HG02588 (cell line): ENCODE measurements at regions not wholly inside any gene's neighbourhood (a gene's known extent, or its start where the extent isn't known, plus 50 kb on each side); places are given as distances from the start of the nearest gene placed in this dataset.

Experiments used
- ATAC-seq: cut with Tn5 transposase; IDR thresholded peaks from one replicate; pipeline ENCODE4 v1.9.1; 2021; ENCODE audit warnings: mild to moderate bottlenecking, moderate library complexity; ENCODE audit not compliant: unreplicated experiment

DNA sequence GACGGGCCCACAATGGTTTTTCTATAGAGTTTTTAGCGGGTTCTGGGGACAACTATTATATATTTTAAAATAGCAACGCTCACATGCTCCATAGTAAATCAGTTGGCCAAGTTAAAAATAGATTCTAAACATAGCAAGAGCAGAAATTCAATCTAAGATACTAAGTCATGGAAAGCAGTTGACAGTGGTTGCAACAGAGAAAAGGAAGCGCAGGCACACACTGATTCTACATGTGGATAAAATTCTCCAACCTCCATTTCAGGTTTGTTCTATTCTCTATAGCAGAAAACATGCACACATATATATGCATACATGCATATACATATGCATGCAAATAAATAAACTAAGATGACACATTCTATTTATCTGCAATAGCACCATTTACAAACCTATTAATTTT is 89.6 kb upstream of the HNRNPU start:
- ATAC-seq: no peak

DNA sequence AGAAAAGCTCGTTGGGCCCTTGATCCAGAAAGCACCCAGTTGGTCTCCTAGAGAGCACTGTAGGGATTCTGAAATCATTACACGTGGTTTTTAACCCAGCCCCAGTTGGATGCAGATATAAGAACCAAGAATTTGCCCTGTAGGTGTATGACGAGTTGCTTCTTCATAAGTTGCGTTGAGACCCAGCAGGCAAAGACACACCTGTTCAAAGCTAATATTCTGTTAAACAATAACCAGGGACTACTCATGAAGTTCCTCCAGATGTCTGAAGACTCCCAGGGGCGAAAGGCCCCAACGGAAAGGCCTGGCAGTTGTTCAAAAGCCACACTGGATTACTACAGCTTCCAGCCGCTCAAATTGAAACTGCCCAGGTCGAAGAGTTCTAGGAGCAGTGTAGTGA is 88.6 kb upstream of the HNRNPU start:
- ATAC-seq: peak; percentile 94

DNA sequence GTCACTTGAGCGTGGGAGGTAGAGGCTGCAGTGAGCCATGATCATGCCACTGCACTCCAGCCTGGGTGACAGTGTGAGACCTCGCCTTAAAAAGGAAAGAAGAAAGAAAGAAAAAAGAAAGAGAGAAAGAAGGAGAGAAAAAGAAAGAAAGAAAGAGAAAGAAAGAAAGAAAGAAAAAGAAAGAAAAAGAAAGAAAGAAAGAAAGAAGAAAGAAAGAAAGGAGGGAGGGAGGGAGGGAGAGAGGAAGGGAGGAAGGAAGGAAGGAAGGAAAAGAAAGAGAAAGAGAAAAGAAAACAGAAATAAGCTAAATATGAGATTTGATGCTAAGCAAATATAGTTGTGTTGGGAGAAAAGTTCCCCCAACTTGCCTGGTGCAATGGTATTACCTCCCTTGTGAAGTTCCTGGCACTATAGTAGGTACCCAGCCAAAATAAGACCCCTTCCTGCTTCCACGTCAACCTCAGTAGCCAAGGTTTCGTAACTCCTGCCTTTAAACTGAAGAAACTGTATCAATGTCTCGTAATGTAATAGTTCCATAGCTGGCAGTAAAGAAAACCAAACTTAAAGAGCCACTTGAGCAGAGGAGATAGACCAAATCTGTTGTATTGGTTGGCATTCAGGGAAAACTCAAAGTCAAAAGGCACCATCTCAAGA is 88.1 kb upstream of the HNRNPU start:
- no peak for ATAC-seq

DNA sequence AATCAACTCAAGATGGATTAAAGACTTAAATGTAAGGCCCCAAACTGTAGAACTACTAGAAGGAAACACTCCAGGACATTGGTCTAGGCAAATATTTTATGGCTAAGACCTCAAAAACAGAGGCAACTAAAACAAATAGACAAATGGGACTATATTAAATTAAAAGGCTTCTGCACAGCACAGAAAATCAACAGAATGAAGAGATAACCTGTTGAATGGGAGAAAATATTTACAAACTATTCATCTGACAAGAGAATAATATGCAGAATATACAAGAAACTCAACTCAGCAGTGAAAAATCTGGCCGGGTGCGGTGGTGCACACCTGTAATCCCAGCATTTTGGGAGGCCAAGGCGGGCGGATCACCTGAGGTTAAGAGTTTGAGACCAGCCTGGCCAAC is 84.1 kb upstream of the HNRNPU start:
- no peak for ATAC-seq

DNA sequence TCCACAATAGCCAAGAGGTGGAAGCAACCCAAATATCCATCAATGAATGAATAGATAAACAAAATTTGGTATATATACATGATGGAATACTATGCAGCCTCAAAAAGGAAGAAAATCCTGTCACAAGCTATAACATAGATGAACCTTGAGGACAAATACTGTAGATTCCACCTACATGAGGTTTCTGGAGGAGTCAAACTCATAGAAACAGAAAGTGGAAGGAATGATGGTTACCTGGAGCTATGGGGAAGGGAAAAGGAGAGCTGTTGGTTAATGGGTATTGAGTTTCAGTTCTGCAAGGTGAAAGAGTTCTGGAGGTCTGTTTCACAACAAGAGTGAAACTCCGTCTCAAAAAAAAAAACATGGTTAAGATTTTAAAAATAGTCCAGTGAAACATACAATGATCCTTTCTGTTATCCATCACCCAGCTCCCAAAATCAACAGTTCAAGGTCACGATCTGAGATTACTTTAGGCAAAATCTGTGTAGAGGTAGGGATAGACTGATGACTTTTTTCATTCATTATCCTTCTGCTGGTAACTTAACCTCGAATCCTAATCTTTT is 80.8 kb upstream of the HNRNPU start:
- peak; percentile 83 for ATAC-seq

DNA sequence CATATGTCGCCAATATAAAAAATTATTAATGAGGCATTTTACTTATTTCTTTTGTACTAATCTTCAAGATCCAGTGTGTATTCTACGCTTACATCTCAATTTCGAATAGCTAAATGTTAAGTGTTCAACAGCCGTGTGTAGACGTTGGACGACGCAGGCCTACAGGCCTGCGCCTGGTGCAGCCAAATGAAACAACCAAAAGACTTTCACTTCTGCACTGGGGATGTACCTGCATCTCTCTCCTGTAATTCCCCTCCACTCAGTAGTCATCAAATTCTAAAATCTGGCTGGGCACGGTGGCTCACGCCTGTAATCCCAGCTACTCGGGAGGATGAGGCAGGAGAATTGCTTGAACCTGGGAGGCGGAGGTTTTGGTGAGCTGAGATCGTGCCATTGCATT is 76.8 kb upstream of the HNRNPU start:
- peak; percentile 73 for ATAC-seq

DNA sequence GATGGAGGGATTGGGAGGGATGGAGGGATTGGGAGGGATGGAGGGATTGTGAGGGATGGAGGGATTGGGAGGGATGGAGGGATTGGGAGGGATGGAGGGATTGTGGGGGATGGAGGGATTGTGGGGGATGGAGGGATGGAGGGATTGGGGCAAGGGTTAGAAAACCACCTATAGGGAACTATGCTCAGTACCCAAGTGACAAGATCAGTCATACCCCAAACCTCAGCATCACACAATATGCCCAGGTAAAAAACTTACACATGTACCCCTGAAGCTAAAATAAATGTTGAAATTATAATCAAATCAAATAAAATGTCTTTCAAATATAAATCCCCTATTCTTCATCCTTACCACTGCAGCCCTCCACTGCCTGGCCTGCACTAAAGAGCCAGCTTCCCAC is 72.8 kb upstream of the HNRNPU start:
- ATAC-seq: no peak

DNA sequence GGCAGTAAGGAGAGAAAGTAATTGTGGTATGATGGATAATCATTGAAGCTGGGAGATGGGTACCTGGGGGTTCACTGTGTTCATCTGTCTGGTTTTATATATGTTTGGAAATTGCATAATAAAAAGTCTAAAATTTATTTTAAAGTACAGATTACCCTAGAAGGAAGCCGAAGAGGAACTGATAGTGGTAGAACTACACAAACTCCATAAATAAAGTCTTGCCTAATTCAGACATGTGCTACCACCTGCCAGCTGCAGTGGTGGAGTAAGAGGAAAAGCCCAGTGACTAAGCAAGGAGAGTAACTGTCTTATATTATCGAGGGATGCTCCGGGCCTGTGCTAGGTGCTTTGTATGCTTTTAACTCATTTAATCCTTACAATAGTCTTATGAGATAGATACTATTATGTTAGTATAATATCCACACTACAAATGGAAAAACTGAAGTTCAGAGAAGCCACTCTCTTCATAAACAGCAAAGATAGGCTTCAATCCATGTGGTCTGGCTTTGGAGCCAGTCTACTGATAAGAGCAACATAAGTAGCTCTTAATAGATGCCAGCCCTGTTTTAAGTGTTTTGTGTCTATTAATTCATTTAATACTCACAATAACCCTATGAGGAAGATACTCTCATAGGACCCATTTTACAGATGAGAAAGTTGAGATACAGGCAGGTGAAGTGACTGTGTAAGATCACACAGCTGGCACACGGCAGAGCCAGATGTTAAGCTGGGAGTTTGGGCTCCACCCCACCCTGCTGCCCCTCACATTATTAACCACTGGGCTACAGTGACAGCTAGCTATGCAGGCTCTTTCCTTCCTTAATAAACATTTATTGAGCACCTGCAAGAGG is 56.8 kb upstream of the HNRNPU start:
- peak; percentile 67 for ATAC-seq

DNA sequence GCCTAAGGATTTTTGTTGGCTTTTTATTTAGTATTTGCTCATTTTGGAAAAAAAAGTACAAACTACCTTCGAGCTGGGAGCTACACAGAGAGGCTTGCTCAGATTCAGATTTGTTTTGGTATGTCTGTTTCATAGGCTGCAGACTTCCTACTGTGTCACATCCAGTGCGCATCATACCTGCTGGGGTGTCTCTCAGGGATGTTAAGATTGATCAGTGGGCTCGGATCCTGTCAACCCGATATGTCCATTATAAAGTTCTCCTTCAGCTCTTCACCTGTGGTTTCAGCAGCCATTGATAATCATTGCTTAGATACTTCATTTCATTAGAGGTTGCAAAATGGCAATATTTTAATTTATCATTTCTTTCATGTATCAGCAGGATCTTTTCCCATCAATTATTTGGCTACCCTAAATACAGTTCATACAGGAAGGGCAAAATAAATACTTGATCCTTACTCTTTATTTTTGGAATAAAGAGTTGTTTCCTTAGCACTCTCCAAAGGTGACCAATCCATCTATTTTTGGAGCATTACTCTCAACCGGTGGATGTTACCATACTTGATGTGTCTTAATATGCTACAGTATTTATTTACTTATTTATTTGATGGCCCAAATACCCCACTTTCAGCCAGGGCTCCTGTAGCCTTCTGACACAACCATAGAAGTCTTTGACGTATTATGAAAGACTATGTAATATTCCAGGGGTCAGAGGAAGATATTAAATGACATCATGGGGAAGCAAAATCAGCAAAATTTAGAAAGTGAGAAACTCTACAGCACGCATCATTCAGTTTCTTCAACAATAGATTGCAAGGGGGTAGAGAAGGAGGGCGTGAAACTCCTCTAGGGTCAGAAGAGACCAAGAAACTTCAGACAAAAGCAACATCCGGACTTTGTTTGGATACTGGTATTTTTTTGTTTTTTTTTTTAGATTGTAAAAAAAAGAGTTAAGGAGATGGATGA is 55.3 kb upstream of the HNRNPU start:
- ATAC-seq: no peak

DNA sequence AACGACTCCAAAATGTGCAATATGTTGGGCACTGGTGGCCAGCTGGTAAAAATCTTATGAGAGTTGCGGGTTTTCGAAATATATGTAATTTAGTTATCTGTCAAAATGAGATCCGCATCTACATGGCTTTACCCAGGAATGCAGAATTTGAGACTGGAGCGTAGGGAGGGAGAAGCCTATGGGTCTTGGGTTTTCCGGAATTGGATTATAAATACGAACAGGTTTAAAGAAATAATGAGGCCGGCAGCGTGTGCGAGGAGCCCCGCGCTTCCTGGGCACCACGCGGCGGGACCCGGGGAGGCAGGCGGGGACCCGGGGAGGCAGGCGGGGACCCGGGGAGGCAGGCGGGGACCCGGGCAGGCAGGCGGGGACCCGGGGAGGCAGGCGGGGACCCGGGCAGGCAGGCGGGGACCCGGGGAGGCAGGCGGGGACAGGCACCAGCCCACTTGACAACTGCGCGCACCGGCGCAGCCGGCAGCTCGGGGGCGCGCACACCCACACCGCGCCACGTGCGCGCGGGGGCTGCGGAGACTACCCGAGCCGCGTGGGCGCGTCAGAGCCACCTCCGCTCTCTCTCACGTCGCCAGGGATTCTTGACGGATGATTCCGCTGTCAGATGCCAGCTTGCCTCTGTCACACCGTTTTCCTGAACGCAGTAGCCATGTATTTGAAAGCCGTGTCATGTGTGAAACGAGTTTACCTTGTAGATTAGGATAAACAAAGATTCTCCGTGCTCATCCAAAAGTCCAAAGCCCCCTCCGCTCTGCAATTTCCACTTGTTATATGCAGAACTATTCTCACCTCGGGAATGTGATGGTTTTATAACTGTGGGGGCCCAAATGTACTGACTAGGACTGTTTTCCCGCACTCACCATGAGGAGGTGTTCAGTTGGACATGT is 54.3 kb upstream of the HNRNPU start:
- ATAC-seq: peak; percentile 59

DNA sequence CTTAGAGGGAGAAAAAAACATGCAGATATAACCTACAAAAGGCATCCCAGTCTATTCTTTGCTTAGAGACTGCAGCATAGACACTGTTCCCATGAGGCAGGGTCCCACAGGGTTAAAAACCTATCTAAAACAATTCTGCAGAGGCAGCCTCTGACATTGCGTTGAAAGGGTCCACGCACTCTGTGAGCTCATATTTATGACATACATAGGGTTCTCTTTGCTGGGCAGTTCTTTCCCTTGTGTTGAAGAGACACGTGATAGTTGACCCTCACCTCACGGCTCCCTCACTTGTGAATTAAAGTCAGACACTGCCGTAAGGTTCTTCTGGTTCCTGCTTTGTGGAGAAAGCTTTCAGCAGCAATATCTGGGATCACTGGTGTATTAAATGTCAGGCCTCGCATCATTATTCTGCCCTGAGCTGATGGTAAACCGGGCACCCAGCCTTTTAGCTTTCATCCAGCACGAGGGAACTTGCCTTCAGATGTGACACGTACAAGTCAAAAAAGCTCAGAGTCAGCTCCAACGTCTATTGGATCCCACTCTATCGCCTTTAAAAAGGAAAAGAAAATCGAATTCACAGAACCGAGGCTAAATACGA is 52.8 kb upstream of the HNRNPU start:
- ATAC-seq: no peak

DNA sequence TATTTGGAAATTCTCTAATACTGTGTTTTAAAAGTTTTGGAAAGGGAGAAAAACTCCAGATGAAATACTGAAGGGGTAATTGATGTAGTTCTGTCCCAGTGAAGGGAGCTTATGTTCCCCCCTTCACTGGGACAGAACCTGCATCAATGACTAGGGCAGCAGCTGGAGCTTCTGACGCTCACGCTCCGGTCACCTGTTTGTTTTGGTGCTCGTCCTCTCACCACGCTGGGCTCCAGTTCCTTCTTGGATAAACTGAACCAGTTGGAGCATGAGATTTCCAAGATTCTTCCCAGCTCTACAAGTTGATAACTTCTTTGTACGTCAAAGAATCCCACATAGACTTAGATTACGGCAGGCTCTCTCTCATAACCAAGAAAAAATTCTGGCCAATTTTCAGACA is 51.4 kb upstream of the HNRNPU start:
- no peak for ATAC-seq

DNA sequence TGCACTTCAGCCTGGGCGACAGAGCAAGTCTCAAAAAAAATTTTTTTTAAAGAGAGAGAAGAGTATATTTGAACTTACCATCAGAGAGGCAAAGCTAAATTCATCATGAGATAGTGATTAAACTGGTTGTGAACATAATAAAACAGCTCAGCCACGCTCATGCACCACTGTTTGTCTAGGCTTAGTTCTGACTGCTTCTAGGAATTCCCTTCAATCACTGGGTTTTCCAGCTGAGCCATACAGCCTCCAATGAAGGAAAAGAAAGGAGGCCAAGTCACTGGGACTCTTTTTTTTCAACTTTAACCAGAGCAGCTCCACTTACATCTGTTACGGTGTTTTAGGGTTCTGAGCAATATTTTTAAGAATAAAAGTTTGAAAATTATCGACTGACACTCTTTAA is 50.4 kb upstream of the HNRNPU start:
- ATAC-seq: no peak
